GM19328 (cell line): ENCODE measurements at regions not wholly inside any gene's neighbourhood (a gene's known extent, or its start where the extent isn't known, plus 50 kb on each side); places are given as distances from the start of the nearest gene placed in this dataset.
"Not testable (repeated sequence)": the region's sequence is repeated elsewhere in the genome, so short reads cannot be mapped to it uniquely, and the experiment has no call there.

Experiments used
- ATAC-seq: cut with Tn5 transposase; IDR thresholded peaks from one replicate; pipeline ENCODE4 v1.9.1; 2021; ENCODE audit warnings: mild to moderate bottlenecking, moderate library complexity; ENCODE audit not compliant: unreplicated experiment

- ATAC-seq: no peak
Measured at GRCh38 chrX:94814216-94814615, 1140.2 kb downstream of the FAM133A start.

GRCh38 chrX:94830717-94831116 is 1156.7 kb downstream of the FAM133A start:
- ATAC-seq: no peak

- no peak for ATAC-seq
Measured at GRCh38 chrX:94831364-94831763, 1157.4 kb downstream of the FAM133A start.

- ATAC-seq: no peak
Measured at GRCh38 chrX:94834226-94834625, 1160.2 kb downstream of the FAM133A start.

- ATAC-seq: no peak
Measured at GRCh38 chrX:94850811-94851210, 1176.8 kb downstream of the FAM133A start.

- no peak for ATAC-seq
Measured at GRCh38 chrX:94854251-94854650, 1180.2 kb downstream of the FAM133A start.

GRCh38 chrX:94862470-94862869 is 1188.5 kb downstream of the FAM133A start:
- ATAC-seq: not testable (repeated sequence)

- ATAC-seq: no peak
Measured at GRCh38 chrX:94871640-94872039, 1197.6 kb downstream of the FAM133A start.

GRCh38 chrX:94901849-94902248 is 1227.8 kb downstream of the FAM133A start:
- no peak for ATAC-seq

- no peak for ATAC-seq
Measured at GRCh38 chrX:94908171-94908570, 1234.2 kb downstream of the FAM133A start.

- no peak for ATAC-seq
Measured at GRCh38 chrX:94908648-94909047, 1234.6 kb downstream of the FAM133A start.

- ATAC-seq: no peak
Measured at GRCh38 chrX:94914235-94914634, 1240.2 kb downstream of the FAM133A start.

GRCh38 chrX:94932278-94932965 is 1258.4 kb downstream of the FAM133A start:
- ATAC-seq: peak; percentile 75

- ATAC-seq: no peak
Measured at GRCh38 chrX:94936722-94937121, 1262.7 kb downstream of the FAM133A start.

GRCh38 chrX:94937491-94937890 is 1263.5 kb downstream of the FAM133A start:
- no peak for ATAC-seq

- no peak for ATAC-seq
Measured at GRCh38 chrX:94942603-94943002, 1268.6 kb downstream of the FAM133A start.

- not testable (repeated sequence) for ATAC-seq
Measured at GRCh38 chrX:94946137-94946536, 1272.1 kb downstream of the FAM133A start.

- ATAC-seq: no peak
Measured at GRCh38 chrX:94961730-94962129, 1287.7 kb downstream of the FAM133A start.

- ATAC-seq: no peak
Measured at GRCh38 chrX:94977562-94977961, 1303.6 kb downstream of the FAM133A start.

GRCh38 chrX:94977986-94978385 is 1304.0 kb downstream of the FAM133A start:
- no peak for ATAC-seq
